ENCODE measurements at regions not wholly inside any gene's neighbourhood (a gene's known extent, or its start where the extent isn't known, plus 50 kb on each side); places are given as distances from the start of the nearest gene placed in this dataset.

DNA sequence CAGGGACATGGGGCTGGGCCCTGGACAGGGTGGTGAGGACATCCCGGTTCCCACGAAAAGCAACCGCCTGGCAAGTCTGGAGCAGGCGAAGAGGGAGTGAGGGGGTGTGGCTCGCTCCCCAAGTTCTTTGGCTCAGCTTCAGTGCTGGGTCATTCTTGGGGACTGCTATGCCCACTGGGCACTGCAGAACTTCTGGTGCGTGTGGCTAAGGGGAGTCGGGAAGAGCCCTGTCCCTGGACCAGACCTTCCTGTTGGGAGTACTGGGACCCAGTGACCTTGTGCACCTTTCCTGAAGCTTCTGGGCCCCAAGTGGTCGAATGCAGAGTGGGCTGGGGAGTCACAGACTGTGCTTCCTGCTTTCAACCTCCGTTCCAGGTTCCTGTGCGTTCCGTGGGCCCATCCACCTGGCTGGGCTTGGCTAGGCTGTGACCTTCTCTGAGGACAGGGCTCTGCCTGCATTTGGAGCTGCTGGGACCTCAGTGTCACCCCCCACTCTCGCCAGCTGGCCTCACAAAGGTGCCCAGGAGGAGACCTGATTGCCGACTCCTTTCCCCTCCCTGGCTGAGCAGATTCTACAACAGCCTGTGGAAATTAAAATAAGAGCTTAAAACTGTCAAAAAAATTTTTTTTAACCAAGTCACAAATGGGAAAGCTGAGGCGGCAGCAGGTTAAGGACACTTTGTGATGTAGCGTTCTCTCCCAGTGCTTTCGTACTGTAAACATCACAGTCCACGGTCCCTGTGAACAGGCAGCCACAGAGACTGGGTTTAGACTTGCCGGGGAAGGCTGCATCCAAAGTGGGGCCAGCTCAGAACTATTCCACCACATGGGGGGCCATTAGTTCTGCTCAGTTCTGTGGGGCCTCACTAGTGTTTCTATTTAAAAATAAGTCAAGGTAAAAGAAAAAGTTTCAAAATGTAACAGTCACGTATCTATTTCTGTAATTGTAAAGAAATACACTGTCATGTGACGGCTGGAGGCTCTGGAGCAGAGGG is 63.8 kb upstream of the WNT7B start:
- no peak for TF ChIP-seq NANOG (IDR thresholded peaks at IDR 0.05; ENCODE audit: borderline replicate concordance)
- TF ChIP-seq, protein P1, sequence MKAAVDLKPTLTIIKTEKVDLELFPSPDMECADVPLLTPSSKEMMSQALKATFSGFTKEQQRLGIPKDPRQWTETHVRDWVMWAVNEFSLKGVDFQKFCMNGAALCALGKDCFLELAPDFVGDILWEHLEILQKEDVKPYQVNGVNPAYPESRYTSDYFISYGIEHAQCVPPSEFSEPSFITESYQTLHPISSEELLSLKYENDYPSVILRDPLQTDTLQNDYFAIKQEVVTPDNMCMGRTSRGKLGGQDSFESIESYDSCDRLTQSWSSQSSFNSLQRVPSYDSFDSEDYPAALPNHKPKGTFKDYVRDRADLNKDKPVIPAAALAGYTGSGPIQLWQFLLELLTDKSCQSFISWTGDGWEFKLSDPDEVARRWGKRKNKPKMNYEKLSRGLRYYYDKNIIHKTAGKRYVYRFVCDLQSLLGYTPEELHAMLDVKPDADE (IDR thresholded peaks at IDR 0.05) = no peak
- TF ChIP-seq STAT1 (IDR thresholded peaks at IDR 0.05; ENCODE audit: unreplicated experiment) = no peak
- TF ChIP-seq ZNF331 (CRISPR knock-in tag; IDR thresholded peaks at IDR 0.05; ENCODE audit: low read depth) = no peak
- TF ChIP-seq EZH2phosphoT487 (IDR thresholded peaks at IDR 0.05; ENCODE audit: unreplicated experiment) = no peak
- no peak for TF ChIP-seq ZNF114 (CRISPR knock-in tag; IDR thresholded peaks at IDR 0.05)
- TF ChIP-seq CREB1 (CRISPR knock-in tag; IDR thresholded peaks at IDR 0.05; ENCODE audit: low read depth) = no peak
- TF ChIP-seq, protein P2, sequence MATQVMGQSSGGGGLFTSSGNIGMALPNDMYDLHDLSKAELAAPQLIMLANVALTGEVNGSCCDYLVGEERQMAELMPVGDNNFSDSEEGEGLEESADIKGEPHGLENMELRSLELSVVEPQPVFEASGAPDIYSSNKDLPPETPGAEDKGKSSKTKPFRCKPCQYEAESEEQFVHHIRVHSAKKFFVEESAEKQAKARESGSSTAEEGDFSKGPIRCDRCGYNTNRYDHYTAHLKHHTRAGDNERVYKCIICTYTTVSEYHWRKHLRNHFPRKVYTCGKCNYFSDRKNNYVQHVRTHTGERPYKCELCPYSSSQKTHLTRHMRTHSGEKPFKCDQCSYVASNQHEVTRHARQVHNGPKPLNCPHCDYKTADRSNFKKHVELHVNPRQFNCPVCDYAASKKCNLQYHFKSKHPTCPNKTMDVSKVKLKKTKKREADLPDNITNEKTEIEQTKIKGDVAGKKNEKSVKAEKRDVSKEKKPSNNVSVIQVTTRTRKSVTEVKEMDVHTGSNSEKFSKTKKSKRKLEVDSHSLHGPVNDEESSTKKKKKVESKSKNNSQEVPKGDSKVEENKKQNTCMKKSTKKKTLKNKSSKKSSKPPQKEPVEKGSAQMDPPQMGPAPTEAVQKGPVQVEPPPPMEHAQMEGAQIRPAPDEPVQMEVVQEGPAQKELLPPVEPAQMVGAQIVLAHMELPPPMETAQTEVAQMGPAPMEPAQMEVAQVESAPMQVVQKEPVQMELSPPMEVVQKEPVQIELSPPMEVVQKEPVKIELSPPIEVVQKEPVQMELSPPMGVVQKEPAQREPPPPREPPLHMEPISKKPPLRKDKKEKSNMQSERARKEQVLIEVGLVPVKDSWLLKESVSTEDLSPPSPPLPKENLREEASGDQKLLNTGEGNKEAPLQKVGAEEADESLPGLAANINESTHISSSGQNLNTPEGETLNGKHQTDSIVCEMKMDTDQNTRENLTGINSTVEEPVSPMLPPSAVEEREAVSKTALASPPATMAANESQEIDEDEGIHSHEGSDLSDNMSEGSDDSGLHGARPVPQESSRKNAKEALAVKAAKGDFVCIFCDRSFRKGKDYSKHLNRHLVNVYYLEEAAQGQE (IDR thresholded peaks at IDR 0.05; ENCODE audit: unreplicated experiment) = no peak
- TF ChIP-seq JUNB (IDR thresholded peaks at IDR 0.05; ENCODE audit: unreplicated experiment) = no peak
- TF ChIP-seq, protein P3, sequence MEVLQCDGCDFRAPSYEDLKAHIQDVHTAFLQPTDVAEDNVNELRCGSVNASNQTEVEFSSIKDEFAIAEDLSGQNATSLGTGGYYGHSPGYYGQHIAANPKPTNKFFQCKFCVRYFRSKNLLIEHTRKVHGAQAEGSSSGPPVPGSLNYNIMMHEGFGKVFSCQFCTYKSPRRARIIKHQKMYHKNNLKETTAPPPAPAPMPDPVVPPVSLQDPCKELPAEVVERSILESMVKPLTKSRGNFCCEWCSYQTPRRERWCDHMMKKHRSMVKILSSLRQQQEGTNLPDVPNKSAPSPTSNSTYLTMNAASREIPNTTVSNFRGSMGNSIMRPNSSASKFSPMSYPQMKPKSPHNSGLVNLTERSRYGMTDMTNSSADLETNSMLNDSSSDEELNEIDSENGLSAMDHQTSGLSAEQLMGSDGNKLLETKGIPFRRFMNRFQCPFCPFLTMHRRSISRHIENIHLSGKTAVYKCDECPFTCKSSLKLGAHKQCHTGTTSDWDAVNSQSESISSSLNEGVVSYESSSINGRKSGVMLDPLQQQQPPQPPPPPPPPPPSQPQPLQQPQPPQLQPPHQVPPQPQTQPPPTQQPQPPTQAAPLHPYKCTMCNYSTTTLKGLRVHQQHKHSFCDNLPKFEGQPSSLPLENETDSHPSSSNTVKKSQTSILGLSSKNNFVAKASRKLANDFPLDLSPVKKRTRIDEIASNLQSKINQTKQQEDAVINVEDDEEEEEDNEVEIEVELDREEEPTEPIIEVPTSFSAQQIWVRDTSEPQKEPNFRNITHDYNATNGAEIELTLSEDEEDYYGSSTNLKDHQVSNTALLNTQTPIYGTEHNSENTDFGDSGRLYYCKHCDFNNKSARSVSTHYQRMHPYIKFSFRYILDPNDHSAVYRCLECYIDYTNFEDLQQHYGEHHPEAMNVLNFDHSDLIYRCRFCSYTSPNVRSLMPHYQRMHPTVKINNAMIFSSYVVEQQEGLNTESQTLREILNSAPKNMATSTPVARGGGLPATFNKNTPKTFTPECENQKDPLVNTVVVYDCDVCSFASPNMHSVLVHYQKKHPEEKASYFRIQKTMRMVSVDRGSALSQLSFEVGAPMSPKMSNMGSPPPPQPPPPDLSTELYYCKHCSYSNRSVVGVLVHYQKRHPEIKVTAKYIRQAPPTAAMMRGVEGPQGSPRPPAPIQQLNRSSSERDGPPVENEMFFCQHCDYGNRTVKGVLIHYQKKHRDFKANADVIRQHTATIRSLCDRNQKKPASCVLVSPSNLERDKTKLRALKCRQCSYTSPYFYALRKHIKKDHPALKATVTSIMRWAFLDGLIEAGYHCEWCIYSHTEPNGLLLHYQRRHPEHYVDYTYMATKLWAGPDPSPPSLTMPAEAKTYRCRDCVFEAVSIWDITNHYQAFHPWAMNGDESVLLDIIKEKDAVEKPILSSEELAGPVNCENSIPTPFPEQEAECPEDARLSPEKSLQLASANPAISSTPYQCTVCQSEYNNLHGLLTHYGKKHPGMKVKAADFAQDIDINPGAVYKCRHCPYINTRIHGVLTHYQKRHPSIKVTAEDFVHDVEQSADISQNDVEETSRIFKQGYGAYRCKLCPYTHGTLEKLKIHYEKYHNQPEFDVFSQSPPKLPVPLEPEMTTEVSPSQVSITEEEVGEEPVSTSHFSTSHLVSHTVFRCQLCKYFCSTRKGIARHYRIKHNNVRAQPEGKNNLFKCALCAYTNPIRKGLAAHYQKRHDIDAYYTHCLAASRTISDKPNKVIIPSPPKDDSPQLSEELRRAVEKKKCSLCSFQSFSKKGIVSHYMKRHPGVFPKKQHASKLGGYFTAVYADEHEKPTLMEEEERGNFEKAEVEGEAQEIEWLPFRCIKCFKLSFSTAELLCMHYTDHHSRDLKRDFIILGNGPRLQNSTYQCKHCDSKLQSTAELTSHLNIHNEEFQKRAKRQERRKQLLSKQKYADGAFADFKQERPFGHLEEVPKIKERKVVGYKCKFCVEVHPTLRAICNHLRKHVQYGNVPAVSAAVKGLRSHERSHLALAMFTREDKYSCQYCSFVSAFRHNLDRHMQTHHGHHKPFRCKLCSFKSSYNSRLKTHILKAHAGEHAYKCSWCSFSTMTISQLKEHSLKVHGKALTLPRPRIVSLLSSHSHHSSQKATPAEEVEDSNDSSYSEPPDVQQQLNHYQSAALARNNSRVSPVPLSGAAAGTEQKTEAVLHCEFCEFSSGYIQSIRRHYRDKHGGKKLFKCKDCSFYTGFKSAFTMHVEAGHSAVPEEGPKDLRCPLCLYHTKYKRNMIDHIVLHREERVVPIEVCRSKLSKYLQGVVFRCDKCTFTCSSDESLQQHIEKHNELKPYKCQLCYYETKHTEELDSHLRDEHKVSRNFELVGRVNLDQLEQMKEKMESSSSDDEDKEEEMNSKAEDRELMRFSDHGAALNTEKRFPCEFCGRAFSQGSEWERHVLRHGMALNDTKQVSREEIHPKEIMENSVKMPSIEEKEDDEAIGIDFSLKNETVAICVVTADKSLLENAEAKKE (CRISPR knock-in tag; IDR thresholded peaks at IDR 0.05) = no peak
- TF ChIP-seq EZH2 (IDR thresholded peaks at IDR 0.05; ENCODE audit: low read depth, unreplicated experiment) = no peak
- no peak for TF ChIP-seq POLR2AphosphoS5 (IDR thresholded peaks at IDR 0.05; ENCODE audit: low read depth)
- TF ChIP-seq, protein P4, sequence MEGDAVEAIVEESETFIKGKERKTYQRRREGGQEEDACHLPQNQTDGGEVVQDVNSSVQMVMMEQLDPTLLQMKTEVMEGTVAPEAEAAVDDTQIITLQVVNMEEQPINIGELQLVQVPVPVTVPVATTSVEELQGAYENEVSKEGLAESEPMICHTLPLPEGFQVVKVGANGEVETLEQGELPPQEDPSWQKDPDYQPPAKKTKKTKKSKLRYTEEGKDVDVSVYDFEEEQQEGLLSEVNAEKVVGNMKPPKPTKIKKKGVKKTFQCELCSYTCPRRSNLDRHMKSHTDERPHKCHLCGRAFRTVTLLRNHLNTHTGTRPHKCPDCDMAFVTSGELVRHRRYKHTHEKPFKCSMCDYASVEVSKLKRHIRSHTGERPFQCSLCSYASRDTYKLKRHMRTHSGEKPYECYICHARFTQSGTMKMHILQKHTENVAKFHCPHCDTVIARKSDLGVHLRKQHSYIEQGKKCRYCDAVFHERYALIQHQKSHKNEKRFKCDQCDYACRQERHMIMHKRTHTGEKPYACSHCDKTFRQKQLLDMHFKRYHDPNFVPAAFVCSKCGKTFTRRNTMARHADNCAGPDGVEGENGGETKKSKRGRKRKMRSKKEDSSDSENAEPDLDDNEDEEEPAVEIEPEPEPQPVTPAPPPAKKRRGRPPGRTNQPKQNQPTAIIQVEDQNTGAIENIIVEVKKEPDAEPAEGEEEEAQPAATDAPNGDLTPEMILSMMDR (conservative IDR thresholded peaks at IDR 0.05; ENCODE audit: low read depth in 2 of 2) = no peak
- peaks cover 13% of the 10 kb centered on the region for H3K4me1 Mint-ChIP-seq
- Histone ChIP-seq H3K27me3 (ENCODE audit: insufficient read depth) (peaks cover 21% of the 10 kb centered on the region), H3K4me2 (no peak overlapping the region), H2AFZ (no peak overlapping the region), H3K4me1 (ENCODE audit: insufficient read depth) (peaks cover 14% of the 10 kb centered on the region), H3K4me3 (no peak overlapping the region), H3K27ac (ENCODE audit: low read depth) (no peak overlapping the region), H4K20me1 (replicated peaks; ENCODE audit: insufficient read depth) (no peaks in the 10 kb centered on the region), H3K9me2 (ENCODE audit: insufficient read depth) (no peaks in the 10 kb centered on the region), H3K36me3 (ENCODE audit: insufficient read depth) (no peaks in the 10 kb centered on the region), H3F3A (replicated peaks; ENCODE audit: low read depth) (0 out of 2 replicates have a peak, but pooled peaks cover 4% of the 10 kb centered on the region), H3K79me2 (replicated peaks; ENCODE audit: insufficient read depth) (no peaks in the 10 kb centered on the region)
- H3K9me3 Mint-ChIP-seq = no peaks in the 10 kb centered on the region
- DNase-seq (ENCODE audit: low spot score) = no peak
- peaks cover 13% of the 10 kb centered on the region for H3K27me3 Mint-ChIP-seq (ENCODE audit: insufficient read depth, low read depth, poor library complexity)
- H3K4me3 Mint-ChIP-seq = no peak overlapping the region
- H3K36me3 Mint-ChIP-seq (ENCODE audit: low read depth) = no peaks in the 10 kb centered on the region
- no peak overlapping the region; the same call in 1 of the 2 replicates for H3K27ac Mint-ChIP-seq
- no peak for ATAC-seq

Measured in GM23338 (cell line).